SH-SY5Y (cell line): ENCODE measurements at regions not wholly inside any gene's neighbourhood (a gene's known extent, or its start where the extent isn't known, plus 50 kb on each side); places are given as distances from the start of the nearest gene placed in this dataset.

ENCODE experiments used
- GATA2 ChIP-seq: IDR thresholded peaks from 2 replicates; pipeline ENCODE4 v1.6.1; 2011; ENCODE audit warnings: mild to moderate bottlenecking, low read depth, low read length
- GATA3 ChIP-seq: IDR thresholded peaks from 2 replicates; pipeline ENCODE4 v1.6.1; 2011; ENCODE audit warnings: low read depth, mild to moderate bottlenecking, low read length, moderate library complexity

DNA sequence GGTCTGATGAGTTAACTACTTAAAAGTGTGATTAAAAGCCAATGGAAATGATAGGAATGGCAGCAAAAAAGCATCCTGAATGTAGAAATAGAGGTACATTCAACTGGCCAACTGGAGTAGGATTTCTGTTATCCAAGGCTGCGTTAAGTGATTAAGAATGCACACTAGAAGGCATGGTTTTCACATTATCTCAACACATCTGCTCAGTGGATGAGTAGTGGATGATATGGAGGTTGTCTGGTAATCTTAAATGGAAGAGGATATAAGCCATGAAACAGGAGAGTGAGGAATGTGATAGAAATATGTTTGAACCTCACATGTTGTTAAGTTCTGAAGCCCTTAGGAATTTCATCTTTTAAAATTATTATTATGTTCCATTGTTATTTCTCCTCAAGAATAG is 839.9 kb downstream of the USP25 start:
- TF ChIP-seq GATA2 = no peak
- TF ChIP-seq GATA3 = no peak
